CD4-positive, alpha-beta T cell (primary cell): ENCODE measurements at regions not wholly inside any gene's neighbourhood (a gene's known extent, or its start where the extent isn't known, plus 50 kb on each side); places are given as distances from the start of the nearest gene placed in this dataset.

Experiments
- ATAC-seq: fragments of 200-7000 bp; cut with Tn5 transposase; one replicate; pipeline ENCODE4 v1.10.0; 2022; ENCODE audit warnings: mild to moderate bottlenecking; ENCODE audit not compliant: poor library complexity
- CTCF ChIA-PET: fragments of 350-600 bp; sonication (Branson Sonifier 250); formaldehyde crosslinking; loops from one replicate; lab custom pipeline; 2021; ENCODE audit warnings: antibody characterized with exemption, inconsistent platforms; lab: Charles Lee
- POLR2A ChIA-PET: fragments of 350-600 bp; sonication (Branson Sonifier 250); formaldehyde crosslinking; loops from one replicate; lab custom pipeline; 2021; ENCODE audit warnings: antibody characterized with exemption, inconsistent platforms; lab: Charles Lee
- DNase-seq, 14 experiments: peaks; one replicate each; pipeline ENCODE4 v3.0.0-alpha.2; 2013 to 2020; ENCODE audit warnings: mixed read lengths in 2 of 14
- H3K27ac ChIP-seq, 2 donors: one replicate each; pipeline versions ENCODE4 v1.5.1 to v1.7.0; 2013; ENCODE audit warnings: low read length in 2 of 2, low read depth in 1 of 2, mild to moderate bottlenecking in 1 of 2
- H3K27me3 ChIP-seq, 2 experiments: 1 replicate in 1 of 2; 2 replicates in 1 of 2; pipeline versions ENCODE4 v1.6.1 to v1.7.0; 2013; ENCODE audit warnings: low read length in 2 of 2, control low read depth in 1 of 2, mild to moderate bottlenecking in 1 of 2, moderate library complexity in 1 of 2; ENCODE audit not compliant: insufficient read depth in 2 of 2, control insufficient read depth in 1 of 2
- H3K36me3 ChIP-seq: one replicate; pipeline ENCODE4 v1.6.1; 2013; ENCODE audit warnings: low read length, control low read depth; ENCODE audit not compliant: insufficient read depth
- H3K4me1 ChIP-seq: one replicate; pipeline ENCODE4 v1.6.1; 2013; ENCODE audit warnings: low read length, control low read depth; ENCODE audit not compliant: insufficient read depth
- H3K4me3 ChIP-seq: one replicate; pipeline ENCODE4 v1.5.1; 2013; ENCODE audit warnings: mild to moderate bottlenecking, low read length, moderate library complexity
- H3K9me3 ChIP-seq, 2 experiments: 1 replicate in 1 of 2; 2 replicates in 1 of 2; pipeline versions ENCODE4 v1.6.1 to v1.7.0; 2013; ENCODE audit warnings: low read length in 2 of 2, mild to moderate bottlenecking in 2 of 2, control low read depth in 1 of 2, moderate library complexity in 1 of 2; ENCODE audit not compliant: control insufficient read depth in 1 of 2, insufficient read depth in 1 of 2
- H3K27ac Mint-ChIP-seq: one replicate; pipeline ENCODE4 v1.8.0; 2020; ENCODE audit warnings: mixed read lengths
- H3K27me3 Mint-ChIP-seq: one replicate; pipeline ENCODE4 v1.8.0; 2021; ENCODE audit warnings: mixed read lengths
- H3K36me3 Mint-ChIP-seq: one replicate; pipeline ENCODE4 v1.8.0; 2021; ENCODE audit warnings: low read depth, mixed read lengths
- H3K4me1 Mint-ChIP-seq: one replicate; pipeline ENCODE4 v1.8.0; 2021; ENCODE audit warnings: low read depth, mixed read lengths
- H3K4me3 Mint-ChIP-seq: one replicate; pipeline ENCODE4 v1.8.0; 2020; ENCODE audit warnings: mild to moderate bottlenecking, mixed read lengths
- H3K9me3 Mint-ChIP-seq: one replicate; pipeline ENCODE4 v1.8.0; 2020; ENCODE audit warnings: mixed read lengths
- CTCF ChIP-seq: fragments of 200-600 bp; IDR thresholded peaks from one replicate; pipeline ENCODE4 v1.8.0; 2022; ENCODE audit warnings: antibody characterized with exemption, mild to moderate bottlenecking
- intact Hi-C, 2 experiments: fragments of 100-400 bp; cut with DNase I in 1 of 2; cut with micrococcal nuclease in 1 of 2; formaldehyde crosslinking; loops; one replicate each; pipeline versions ENCODE4 v1.15.1 to v1.9.0; 2023 to 2025; cut with DNase I, micrococcal nuclease

GRCh38 chr5:105687493-105687892 is 1983.2 kb downstream of the EFNA5 start:
- no peak overlapping the region for H3K4me3 Mint-ChIP-seq
- no peak overlapping the region for H3K27ac ChIP-seq
- H3K27ac Mint-ChIP-seq = no peak overlapping the region
- ATAC-seq = no peak
- no peak overlapping the region for H3K4me3 ChIP-seq
- intact Hi-C loops = no loop called here
- H3K4me1 ChIP-seq = no peaks in the 10 kb centered on the region
- peaks cover 0 to 4% of the 10 kb centered on the region in 2 experiments for H3K9me3 ChIP-seq
- DNase-seq = no peak
- H3K36me3 Mint-ChIP-seq = no peaks in the 10 kb centered on the region
- H3K36me3 ChIP-seq = no peaks in the 10 kb centered on the region
- ChIA-PET CTCF (no interaction called here), POLR2A (no interaction called here)
- no peaks in the 10 kb centered on the region for H3K27me3 ChIP-seq
- no peaks in the 10 kb centered on the region for H3K4me1 Mint-ChIP-seq
- H3K27me3 Mint-ChIP-seq = no peaks in the 10 kb centered on the region
- peaks cover 2% of the 10 kb centered on the region for H3K9me3 Mint-ChIP-seq
- TF ChIP-seq CTCF = no peak

GRCh38 chr5:105685884-105686283 is 1984.9 kb downstream of the EFNA5 start:
- TF ChIP-seq CTCF = no peak
- H3K4me1 ChIP-seq = no peaks in the 10 kb centered on the region
- H3K36me3 ChIP-seq = no peaks in the 10 kb centered on the region
- Mint-ChIP-seq H3K27ac (no peak overlapping the region), H3K9me3 (peaks cover 2% of the 10 kb centered on the region), H3K36me3 (no peaks in the 10 kb centered on the region), H3K4me3 (no peak overlapping the region), H3K27me3 (no peaks in the 10 kb centered on the region), H3K4me1 (no peaks in the 10 kb centered on the region)
- H3K27me3 ChIP-seq = no peaks in the 10 kb centered on the region
- DNase-seq = no peak
- no peak overlapping the region for H3K27ac ChIP-seq
- ChIA-PET CTCF (no interaction called here), POLR2A (no interaction called here)
- H3K4me3 ChIP-seq = no peak overlapping the region
- intact Hi-C loops = no loop called here
- no peaks in the 10 kb centered on the region for H3K9me3 ChIP-seq
- ATAC-seq = no peak

GRCh38 chr5:105684799-105685198 is 1985.9 kb downstream of the EFNA5 start:
- H3K9me3 Mint-ChIP-seq = peaks cover 2% of the 10 kb centered on the region
- CTCF ChIA-PET = no interaction called here
- no peaks in the 10 kb centered on the region for H3K36me3 Mint-ChIP-seq
- TF ChIP-seq CTCF = no peak
- DNase-seq (no peak), ATAC-seq (no peak)
- Histone ChIP-seq H3K9me3 (no peaks in the 10 kb centered on the region), H3K27ac (no peak overlapping the region), H3K36me3 (no peaks in the 10 kb centered on the region), H3K4me1 (no peaks in the 10 kb centered on the region), H3K4me3 (no peak overlapping the region), H3K27me3 (no peaks in the 10 kb centered on the region)
- H3K27ac Mint-ChIP-seq = no peak overlapping the region
- intact Hi-C loops = no loop called here
- no peak overlapping the region for H3K4me3 Mint-ChIP-seq
- POLR2A ChIA-PET = no interaction called here
- no peaks in the 10 kb centered on the region for H3K4me1 Mint-ChIP-seq
- H3K27me3 Mint-ChIP-seq = no peaks in the 10 kb centered on the region
